Skeletal muscle tissue (tissue), 3 donors: ENCODE measurements at regions not wholly inside any gene's neighbourhood (a gene's known extent, or its start where the extent isn't known, plus 50 kb on each side); places are given as distances from the start of the nearest gene placed in this dataset.

Experiments used
- H3K27ac ChIP-seq: one replicate; pipeline ENCODE4 v1.7.0; 2013; ENCODE audit warnings: mild to moderate bottlenecking, low read depth, low read length, inconsistent platforms
- H3K27me3 ChIP-seq, 3 donors: one replicate each; pipeline ENCODE4 v1.7.0; 2013; ENCODE audit warnings: low read length in 3 of 3; ENCODE audit not compliant: control insufficient read depth in 3 of 3, insufficient read depth in 3 of 3
- H3K36me3 ChIP-seq, 3 donors: one replicate each; pipeline ENCODE4 v1.7.0; 2013; ENCODE audit warnings: low read length in 3 of 3; ENCODE audit not compliant: control insufficient read depth in 3 of 3, insufficient read depth in 3 of 3
- H3K4me1 ChIP-seq, 3 donors: one replicate each; pipeline ENCODE4 v1.7.0; 2013; ENCODE audit warnings: low read length in 3 of 3, mild to moderate bottlenecking in 3 of 3; ENCODE audit not compliant: control insufficient read depth in 3 of 3, insufficient read depth in 3 of 3
- H3K4me3 ChIP-seq, 3 donors: one replicate each; pipeline ENCODE4 v1.7.0; 2013; ENCODE audit warnings: low read length in 3 of 3
- H3K9ac ChIP-seq, 3 donors: one replicate each; pipeline ENCODE4 v1.7.0; 2013; ENCODE audit warnings: low read length in 3 of 3, mild to moderate bottlenecking in 3 of 3, moderate library complexity in 2 of 3, low read depth in 1 of 3
- H3K9me3 ChIP-seq, 3 donors: one replicate each; pipeline ENCODE4 v1.7.0; 2013; ENCODE audit warnings: low read length in 3 of 3; ENCODE audit not compliant: control insufficient read depth in 3 of 3
- donor health status: Osteomylitis.

GRCh38 chr1:56191369-56191768 lies 388.0 kb downstream of the PLPP3 start:
- Histone ChIP-seq H3K4me1 (peaks cover 16 to 21% (median 19%) of the 10 kb centered on the region in 3 donors), H3K36me3 (no peaks in the 10 kb centered on the region), H3K27me3 (no peaks in the 10 kb centered on the region), H3K4me3 (no peak overlapping the region), H3K27ac (no peak overlapping the region), H3K9ac (no peak overlapping the region), H3K9me3 (no peaks in the 10 kb centered on the region)

- Histone ChIP-seq H3K9ac (no peak overlapping the region), H3K4me1 (peaks cover 15 to 21% (median 19%) of the 10 kb centered on the region in 3 donors), H3K9me3 (no peaks in the 10 kb centered on the region), H3K4me3 (no peak overlapping the region), H3K36me3 (no peaks in the 10 kb centered on the region), H3K27ac (no peak overlapping the region), H3K27me3 (no peaks in the 10 kb centered on the region)
These were observed 388.5 kb downstream of the PLPP3 start for GRCh38 chr1:56190806-56191365.

GRCh38 chr1:56189946-56190805 lies 389.2 kb downstream of the PLPP3 start:
- Histone ChIP-seq H3K4me1 (peaks cover 15 to 21% (median 19%) of the 10 kb centered on the region in 3 donors), H3K27me3 (no peaks in the 10 kb centered on the region), H3K36me3 (no peaks in the 10 kb centered on the region), H3K9ac (no peak overlapping the region), H3K4me3 (no peak overlapping the region), H3K9me3 (no peaks in the 10 kb centered on the region), H3K27ac (no peak overlapping the region)

GRCh38 chr1:56189454-56189853 lies 389.9 kb downstream of the PLPP3 start:
- H3K27ac ChIP-seq, result no peak overlapping the region
- peaks cover 15 to 21% (median 19%) of the 10 kb centered on the region in 3 donors for H3K4me1 ChIP-seq
- H3K4me3 ChIP-seq, result no peak overlapping the region

GRCh38 chr1:56188855-56189254 lies 390.5 kb downstream of the PLPP3 start:
- peaks cover 15 to 21% (median 19%) of the 10 kb centered on the region in 3 donors for H3K4me1 ChIP-seq
- H3K27ac ChIP-seq, result no peak overlapping the region
- no peaks in the 10 kb centered on the region for H3K27me3 ChIP-seq
- H3K9ac ChIP-seq, result peak overlapping the region in 1 of 3 donors; percentile 19
- H3K9me3 ChIP-seq, result no peaks in the 10 kb centered on the region
- no peaks in the 10 kb centered on the region for H3K36me3 ChIP-seq
- no peak overlapping the region for H3K4me3 ChIP-seq

More at GRCh38 chr1:56189454-56189853, 389.9 kb downstream of the PLPP3 start:
- no peaks in the 10 kb centered on the region for H3K9me3 ChIP-seq
- H3K27me3 ChIP-seq, result no peaks in the 10 kb centered on the region
- H3K36me3 ChIP-seq, result no peaks in the 10 kb centered on the region
- H3K9ac ChIP-seq, result peak overlapping the region in 1 of 3 donors; percentile 19

- H3K9me3 ChIP-seq, result no peaks in the 10 kb centered on the region
- H3K27me3 ChIP-seq, result no peaks in the 10 kb centered on the region
- H3K9ac ChIP-seq, result no peak overlapping the region
- H3K4me1 ChIP-seq, result peaks cover 15 to 21% (median 19%) of the 10 kb centered on the region in 3 donors
- H3K27ac ChIP-seq, result no peak overlapping the region
- H3K4me3 ChIP-seq, result no peak overlapping the region
- no peaks in the 10 kb centered on the region for H3K36me3 ChIP-seq
These were observed 391.1 kb downstream of the PLPP3 start for GRCh38 chr1:56188221-56188620.

- Histone ChIP-seq H3K9me3 (no peaks in the 10 kb centered on the region), H3K36me3 (no peaks in the 10 kb centered on the region), H3K27ac (no peak overlapping the region), H3K9ac (no peak overlapping the region), H3K4me1 (peaks cover 15 to 21% (median 19%) of the 10 kb centered on the region in 3 donors), H3K27me3 (no peaks in the 10 kb centered on the region), H3K4me3 (no peak overlapping the region)
These were observed 392.0 kb downstream of the PLPP3 start for GRCh38 chr1:56187405-56187804.

GRCh38 chr1:56185493-56185892 lies 393.9 kb downstream of the PLPP3 start:
- H3K36me3 ChIP-seq, result no peaks in the 10 kb centered on the region
- H3K9ac ChIP-seq, result no peak overlapping the region
- H3K9me3 ChIP-seq, result no peaks in the 10 kb centered on the region
- H3K4me3 ChIP-seq, result no peak overlapping the region
- peaks cover 12 to 17% (median 12%) of the 10 kb centered on the region in 3 donors for H3K4me1 ChIP-seq
- H3K27me3 ChIP-seq, result no peaks in the 10 kb centered on the region
- H3K27ac ChIP-seq, result no peak overlapping the region

GRCh38 chr1:56183151-56183550 lies 396.2 kb downstream of the PLPP3 start:
- Histone ChIP-seq H3K9me3 (no peaks in the 10 kb centered on the region), H3K9ac (no peak overlapping the region), H3K27me3 (no peaks in the 10 kb centered on the region), H3K36me3 (no peaks in the 10 kb centered on the region), H3K4me1 (peaks cover 0 to 6% (median 1%) of the 10 kb centered on the region in 3 donors), H3K4me3 (no peak overlapping the region), H3K27ac (no peak overlapping the region)

GRCh38 chr1:56180520-56181190 lies 398.7 kb downstream of the PLPP3 start:
- H3K4me1 ChIP-seq, result peaks cover 0 to 4% (median 0%) of the 10 kb centered on the region in 3 donors
- peak overlapping the region in 2 of 3 donors; percentile 9 to 41 for H3K4me3 ChIP-seq
- H3K27ac ChIP-seq, result no peak overlapping the region
- no peaks in the 10 kb centered on the region for H3K36me3 ChIP-seq
- H3K27me3 ChIP-seq, result no peaks in the 10 kb centered on the region
- H3K9me3 ChIP-seq, result no peaks in the 10 kb centered on the region
- no peak overlapping the region for H3K9ac ChIP-seq
